DOHH2 (cell line): ENCODE measurements at regions not wholly inside any gene's neighbourhood (a gene's known extent, or its start where the extent isn't known, plus 50 kb on each side); places are given as distances from the start of the nearest gene placed in this dataset.

ENCODE experiments used
- H3F3A ChIP-seq: fragments of 200-600 bp; sonication (generic), shearing (Covaris generic); 2 replicates; pipeline ENCODE4 v1.6.0; 2016; ENCODE audit warnings: antibody characterized with exemption, mild to moderate bottlenecking; ENCODE audit not compliant: control insufficient read depth, insufficient read depth
- H3K27ac ChIP-seq: fragments of 200-600 bp; sonication (generic); 2 replicates; pipeline ENCODE4 v1.5.1; 2014; ENCODE audit warnings: low read depth, mild to moderate bottlenecking, low read length, moderate library complexity
- H3K27me3 ChIP-seq: fragments of 200-600 bp; sonication (generic); 2 replicates; pipeline ENCODE4 v1.6.1; 2014; ENCODE audit warnings: mild to moderate bottlenecking, low read length, mixed read lengths; ENCODE audit not compliant: control insufficient read depth
- H3K36me3 ChIP-seq: fragments of 200-600 bp; sonication (generic); 2 replicates; pipeline ENCODE4 v1.6.1; 2014; ENCODE audit warnings: mild to moderate bottlenecking, low read length, moderate library complexity, mixed read lengths; ENCODE audit not compliant: control insufficient read depth
- H3K4me1 ChIP-seq: fragments of 200-600 bp; sonication (generic); 2 replicates; pipeline ENCODE4 v1.6.1; 2014; ENCODE audit warnings: mild to moderate bottlenecking, low read length, mixed read lengths; ENCODE audit not compliant: control insufficient read depth
- H3K4me2 ChIP-seq: fragments of 200-600 bp; sonication (generic); 2 replicates; pipeline ENCODE4 v1.6.0; 2014; ENCODE audit warnings: mild to moderate bottlenecking, low read length, moderate library complexity
- H3K4me3 ChIP-seq: fragments of 200-600 bp; sonication (generic); 2 replicates; pipeline ENCODE4 v1.5.1; 2014; ENCODE audit warnings: mild to moderate bottlenecking, low read length, mixed read lengths
- H3K79me2 ChIP-seq: fragments of 200-600 bp; sonication (generic); 2 replicates; pipeline ENCODE4 v1.6.1; 2014; ENCODE audit warnings: mild to moderate bottlenecking, low read length, mixed read lengths; ENCODE audit not compliant: control insufficient read depth
- H3K9me2 ChIP-seq: fragments of 200-600 bp; sonication (generic); replicated peaks from 2 replicates; pipeline ENCODE4 v1.6.1; 2014; ENCODE audit warnings: mild to moderate bottlenecking, low read length, mixed read lengths; ENCODE audit not compliant: control insufficient read depth
- H3K9me3 ChIP-seq: fragments of 200-600 bp; sonication (generic); 2 replicates; pipeline ENCODE4 v1.6.1; 2014; ENCODE audit warnings: antibody characterized with exemption, low read length, mixed read lengths; ENCODE audit not compliant: control insufficient read depth, insufficient read depth
- H4K20me1 ChIP-seq: fragments of 200-600 bp; sonication (generic); 2 replicates; pipeline ENCODE4 v1.6.0; 2014; ENCODE audit warnings: low read depth, mild to moderate bottlenecking, antibody characterized with exemption, low read length, moderate library complexity; ENCODE audit not compliant: control insufficient read depth, insufficient read depth
- CTCF ChIP-seq: fragments of 200-600 bp; sonication (generic); IDR thresholded peaks from one replicate; pipeline ENCODE4 v1.5.1; 2014; ENCODE audit warnings: antibody characterized with exemption, mild to moderate bottlenecking, low read depth, low read length; ENCODE audit not compliant: poor library complexity, severe bottlenecking
- EZH2phosphoT487 ChIP-seq: fragments of 200-600 bp; sonication (generic); IDR thresholded peaks from 2 replicates; pipeline ENCODE4 v1.6.1; 2017; ENCODE audit warnings: borderline replicate concordance, mild to moderate bottlenecking, antibody characterized with exemption, low read length, moderate library complexity, mixed read lengths

- no peak for TF ChIP-seq CTCF
- TF ChIP-seq EZH2phosphoT487: no peak
- Histone ChIP-seq H3K4me3 (no peak overlapping the region), H3K79me2 (no peaks in the 10 kb centered on the region), H4K20me1 (no peaks in the 10 kb centered on the region), H3K4me2 (no peak overlapping the region), H3K36me3 (no peaks in the 10 kb centered on the region), H3F3A (no peaks in the 10 kb centered on the region), H3K27ac (no peak overlapping the region), H3K27me3 (no peaks in the 10 kb centered on the region), H3K9me2 (no peaks in the 10 kb centered on the region), H3K4me1 (no peaks in the 10 kb centered on the region), H3K9me3 (no peaks in the 10 kb centered on the region)
Measured at GRCh38 chr20:19958219-19958618, 58.9 kb upstream of the NAA20 start.

DNA sequence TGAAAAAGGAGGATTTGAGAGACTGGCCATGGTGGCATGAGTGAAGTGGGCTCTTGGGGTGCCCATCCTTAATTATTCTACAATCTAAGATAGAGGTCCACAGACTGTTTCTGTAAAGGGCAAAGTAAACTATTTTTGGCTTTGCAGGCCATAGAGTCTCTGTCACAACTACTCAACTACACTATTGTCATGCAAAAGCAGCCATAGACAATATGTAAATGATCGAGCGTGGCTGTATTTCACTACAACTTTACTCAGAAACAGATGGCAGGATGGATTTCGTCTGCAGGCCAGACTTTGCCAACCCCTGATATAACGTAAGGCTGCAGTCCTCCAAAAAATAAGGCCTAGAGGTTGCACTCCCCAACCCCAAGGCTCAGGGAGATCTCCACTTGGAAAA, 58.2 kb upstream of the NAA20 start:
- H3F3A ChIP-seq: no peaks in the 10 kb centered on the region
- H3K79me2 ChIP-seq: no peaks in the 10 kb centered on the region
- no peak overlapping the region for H3K4me2 ChIP-seq
- H4K20me1 ChIP-seq: no peaks in the 10 kb centered on the region
- no peak for TF ChIP-seq EZH2phosphoT487
- no peak for TF ChIP-seq CTCF
- H3K27me3 ChIP-seq: no peaks in the 10 kb centered on the region
- H3K4me3 ChIP-seq: no peak overlapping the region
- no peaks in the 10 kb centered on the region for H3K36me3 ChIP-seq
- H3K4me1 ChIP-seq: no peaks in the 10 kb centered on the region
- no peaks in the 10 kb centered on the region for H3K9me3 ChIP-seq
- H3K27ac ChIP-seq: no peak overlapping the region
- H3K9me2 ChIP-seq: no peaks in the 10 kb centered on the region

DNA sequence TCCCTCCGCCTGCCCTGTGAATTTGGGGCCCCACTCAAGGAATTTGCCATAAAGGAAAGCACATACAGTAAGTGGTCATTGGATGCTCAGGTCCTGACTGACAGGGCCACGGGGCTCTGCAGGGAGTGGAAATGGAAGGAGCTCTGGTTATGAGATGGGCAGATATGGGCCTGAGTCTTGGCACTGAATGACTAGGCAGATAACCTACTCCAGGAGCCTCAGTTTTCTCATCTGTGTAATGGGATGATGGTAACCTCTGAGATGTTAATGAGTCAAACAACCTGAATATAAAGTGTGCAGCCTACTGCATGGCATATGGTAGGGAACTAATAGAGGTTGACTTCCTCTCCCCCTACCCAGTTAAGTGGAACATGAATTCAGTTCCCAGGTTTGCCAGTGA, 56.4 kb upstream of the NAA20 start:
- H3K4me1 ChIP-seq: no peaks in the 10 kb centered on the region
- no peaks in the 10 kb centered on the region for H3K9me2 ChIP-seq
- no peaks in the 10 kb centered on the region for H3F3A ChIP-seq
- no peaks in the 10 kb centered on the region for H4K20me1 ChIP-seq
- no peak for TF ChIP-seq CTCF
- no peak for TF ChIP-seq EZH2phosphoT487
- H3K4me3 ChIP-seq: no peak overlapping the region
- no peak overlapping the region for H3K27ac ChIP-seq
- no peaks in the 10 kb centered on the region for H3K9me3 ChIP-seq
- no peaks in the 10 kb centered on the region for H3K79me2 ChIP-seq
- H3K4me2 ChIP-seq: no peak overlapping the region
- H3K36me3 ChIP-seq: no peaks in the 10 kb centered on the region
- H3K27me3 ChIP-seq: no peaks in the 10 kb centered on the region

GRCh38 chr20:19961293-19961692, 55.9 kb upstream of the NAA20 start:
- TF ChIP-seq CTCF (no peak), EZH2phosphoT487 (no peak)
- no peak overlapping the region for H3K4me2 ChIP-seq
- H3K4me1 ChIP-seq: no peaks in the 10 kb centered on the region
- H3F3A ChIP-seq: no peaks in the 10 kb centered on the region
- no peaks in the 10 kb centered on the region for H3K27me3 ChIP-seq
- H3K36me3 ChIP-seq: no peaks in the 10 kb centered on the region
- no peaks in the 10 kb centered on the region for H4K20me1 ChIP-seq
- no peaks in the 10 kb centered on the region for H3K9me2 ChIP-seq
- H3K27ac ChIP-seq: no peak overlapping the region
- H3K79me2 ChIP-seq: no peaks in the 10 kb centered on the region
- H3K9me3 ChIP-seq: no peaks in the 10 kb centered on the region
- H3K4me3 ChIP-seq: no peak overlapping the region
